Nucleus accumbens (tissue), 56 donors: ENCODE measurements at regions not wholly inside any gene's neighbourhood (a gene's known extent, or its start where the extent isn't known, plus 50 kb on each side); places are given as distances from the start of the nearest gene placed in this dataset.

Experiments
- DNase-seq, 56 donors: peaks; one replicate each; lab custom pipeline; 2025; lab: John Stamatoyannopoulos, UW

- DNase-seq: no peak
Measured at GRCh38 chr1:163406772-163407171, 85.0 kb downstream of the NUF2 start.

GRCh38 chr1:163408262-163408661 lies 86.5 kb downstream of the NUF2 start:
- no peak for DNase-seq

- DNase-seq: peak in 16 of 56 donors; percentile 0 to 47 (median 11)
Measured at GRCh38 chr1:163410073-163410999, 88.6 kb downstream of the NUF2 start.

GRCh38 chr1:163412221-163412620 lies 90.5 kb downstream of the NUF2 start:
- no peak for DNase-seq

- no peak for DNase-seq
Measured at GRCh38 chr1:163414778-163415177, 93.0 kb downstream of the NUF2 start.

DNA sequence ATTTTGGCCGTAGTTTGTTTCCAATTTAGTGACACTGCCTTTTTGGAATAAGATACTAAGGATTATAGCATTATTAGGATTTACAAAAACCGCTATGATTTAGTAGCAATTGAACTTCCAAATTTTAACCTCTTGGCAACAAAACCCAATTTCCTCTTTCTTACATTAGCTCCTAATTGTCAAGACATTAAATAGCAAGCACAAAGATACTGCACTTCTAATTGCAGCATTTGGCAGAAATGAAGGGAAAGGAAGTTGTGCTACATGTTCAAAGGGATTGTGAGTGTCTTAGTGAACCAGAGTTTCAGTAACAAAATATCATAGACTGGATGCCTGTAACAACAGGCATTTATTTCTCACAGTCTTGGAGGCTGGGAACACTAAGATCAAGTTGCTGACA lies 99.9 kb downstream of the NUF2 start:
- DNase-seq: no peak

- no peak for DNase-seq
Measured at GRCh38 chr1:163422738-163423404, 101.1 kb downstream of the NUF2 start.

DNA sequence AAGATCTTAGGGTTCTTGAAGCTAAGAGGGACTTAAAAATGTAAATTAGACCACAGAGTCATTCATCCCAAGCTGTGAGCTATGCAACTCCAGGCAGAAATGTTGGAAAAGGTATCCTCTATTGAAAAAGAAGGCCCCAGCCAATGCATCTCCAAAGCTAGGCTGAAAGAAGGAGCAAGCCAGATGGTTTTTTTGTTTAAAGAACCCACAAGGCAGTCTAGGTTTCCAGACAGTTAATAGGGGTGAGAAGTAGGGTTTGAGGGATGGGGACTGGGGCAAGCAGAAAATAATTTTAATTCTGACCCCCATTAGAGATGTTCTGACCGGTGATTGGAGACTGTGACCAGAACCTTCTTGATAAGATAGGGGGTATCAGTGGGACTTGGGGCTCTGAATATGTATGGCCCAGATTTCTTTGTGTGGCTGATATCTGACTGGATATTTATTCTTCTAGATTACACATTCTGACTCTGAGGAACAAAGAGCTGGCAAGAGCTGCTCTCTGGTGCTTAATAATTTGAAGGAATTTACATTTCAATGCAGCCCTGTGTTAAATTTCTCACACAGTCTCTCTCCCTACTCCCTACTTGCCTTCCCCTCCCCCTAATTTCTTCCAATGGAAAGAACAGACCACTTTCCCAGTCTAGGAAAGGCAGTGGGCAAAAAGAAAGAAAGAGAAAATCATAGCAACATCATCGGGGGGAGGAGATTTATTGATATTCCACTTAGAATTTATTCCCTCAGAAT lies 104.9 kb downstream of the NUF2 start:
- no peak for DNase-seq

DNA sequence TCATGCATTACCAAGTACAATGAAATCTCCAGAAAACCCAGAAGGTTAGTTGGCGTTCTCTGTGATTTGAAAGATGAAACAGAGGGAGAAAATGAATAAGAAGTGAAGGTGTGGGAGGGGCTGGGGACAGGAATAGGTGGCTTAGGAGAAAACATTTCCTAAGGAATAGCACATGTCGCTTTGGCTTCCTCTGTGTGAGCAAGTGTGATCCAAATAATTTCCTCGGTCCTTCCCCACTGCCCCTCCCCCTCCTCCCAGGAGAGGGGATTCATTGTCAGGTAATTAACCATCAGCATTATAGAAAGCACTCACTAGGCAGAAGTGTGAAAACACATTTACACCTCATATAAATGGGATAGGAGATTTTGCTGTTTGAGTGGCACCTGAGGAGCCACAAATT lies 105.5 kb downstream of the NUF2 start:
- DNase-seq: no peak

- no peak for DNase-seq
Measured at GRCh38 chr1:163436140-163436812, 114.5 kb downstream of the NUF2 start.

GRCh38 chr1:163439471-163439870 lies 117.7 kb downstream of the NUF2 start:
- DNase-seq: no peak

GRCh38 chr1:163440090-163440489 lies 118.3 kb downstream of the NUF2 start:
- DNase-seq: no peak

- no peak for DNase-seq
Measured at GRCh38 chr1:163442231-163442879, 120.6 kb downstream of the NUF2 start.

GRCh38 chr1:163442895-163443294 lies 121.1 kb downstream of the NUF2 start:
- DNase-seq: no peak

- DNase-seq: no peak
Measured at GRCh38 chr1:163443863-163444262, 122.1 kb downstream of the NUF2 start.

DNA sequence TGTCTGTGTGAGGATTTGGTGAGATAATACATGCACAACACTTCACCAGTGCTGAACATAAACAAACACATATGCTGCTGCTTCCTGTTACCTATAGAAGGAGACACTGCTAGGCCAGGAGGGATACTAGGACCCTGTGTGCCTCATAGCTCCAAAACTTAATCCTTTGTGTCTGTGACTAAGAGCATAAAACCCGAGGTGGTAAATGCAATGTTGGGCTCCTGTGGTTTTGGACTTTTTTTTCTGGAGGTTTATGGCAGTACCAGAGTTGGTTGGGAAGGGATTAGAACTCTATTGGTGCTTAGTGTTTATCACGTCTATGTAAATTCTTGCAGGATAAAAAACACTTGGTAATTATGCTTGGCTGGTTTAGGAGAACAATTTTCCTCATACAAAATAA lies 122.9 kb downstream of the NUF2 start:
- no peak for DNase-seq

DNA sequence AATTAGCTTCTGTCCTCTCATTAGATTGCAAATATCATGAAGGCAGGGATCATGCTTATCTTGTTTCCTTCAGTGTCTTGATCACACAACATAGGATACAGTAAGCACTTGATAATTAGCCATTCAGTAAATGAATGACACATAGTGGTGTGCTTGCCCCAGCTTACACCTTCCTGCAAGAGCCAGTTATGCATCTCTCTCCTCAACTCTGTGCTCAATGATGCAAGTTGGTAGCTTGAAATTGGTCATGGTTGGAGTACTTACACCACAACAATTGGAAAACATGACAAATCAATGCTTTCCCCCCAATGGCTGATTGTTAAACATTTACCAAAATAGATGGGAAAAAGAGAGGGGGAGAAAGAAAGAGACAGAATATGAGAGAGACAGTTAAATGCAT lies 129.2 kb downstream of the NUF2 start:
- no peak for DNase-seq

DNA sequence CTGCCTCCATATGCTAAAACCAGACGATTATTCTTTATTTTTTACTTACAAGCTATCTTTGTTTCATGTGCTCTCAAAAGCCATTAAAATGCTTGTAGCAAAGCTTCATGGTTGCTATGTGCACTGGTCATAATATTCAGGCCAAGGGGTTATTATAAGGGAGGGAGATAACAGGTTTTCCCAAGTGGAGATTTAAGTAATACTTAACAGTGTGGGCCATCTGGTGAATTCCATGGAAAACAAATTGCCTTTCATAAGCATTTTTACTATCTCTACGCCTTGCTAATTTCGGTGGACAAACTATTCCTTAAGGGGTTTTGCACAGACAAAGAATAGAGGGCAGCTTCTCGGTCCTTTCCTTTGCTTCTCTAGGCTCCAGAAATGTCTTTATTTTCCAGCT lies 137.8 kb downstream of the NUF2 start:
- no peak for DNase-seq

DNA sequence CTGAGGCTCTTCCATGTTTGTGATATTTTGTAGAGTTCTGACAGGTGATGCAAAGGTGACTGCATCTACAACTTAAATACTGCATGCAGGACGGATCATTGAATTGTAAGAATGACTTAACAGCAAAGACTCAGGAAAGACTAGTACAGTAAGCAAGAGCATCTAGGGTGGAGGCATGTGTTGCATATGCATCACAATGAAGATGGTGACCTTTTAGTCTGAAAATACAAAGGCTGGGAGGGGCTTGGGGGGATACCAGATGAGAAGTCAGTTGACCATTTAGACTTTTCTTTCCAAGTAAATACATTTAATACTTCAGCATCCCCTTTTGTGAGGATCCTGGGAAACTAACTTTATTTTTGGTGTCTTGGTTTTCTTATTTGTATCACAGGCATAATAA lies 145.5 kb downstream of the NUF2 start:
- DNase-seq: no peak
